HFFc6 (cell line): ENCODE measurements at regions not wholly inside any gene's neighbourhood (a gene's known extent, or its start where the extent isn't known, plus 50 kb on each side); places are given as distances from the start of the nearest gene placed in this dataset.

Experiments
- DNase-seq: peaks from one replicate; pipeline ENCODE4 v3.0.0-alpha.2; 2018
- H3K27ac Mint-ChIP-seq: 2 replicates; pipeline ENCODE4 v1.8.0; 2020; ENCODE audit warnings: mild to moderate bottlenecking, mixed read lengths
- H3K27me3 Mint-ChIP-seq: 2 replicates; pipeline ENCODE4 v1.8.0; 2021; ENCODE audit warnings: mild to moderate bottlenecking, moderate library complexity, mixed read lengths; ENCODE audit not compliant: insufficient read depth
- H3K36me3 Mint-ChIP-seq: 2 replicates; pipeline ENCODE4 v1.8.0; 2021; ENCODE audit warnings: low read depth, mixed read lengths
- H3K4me1 Mint-ChIP-seq: 2 replicates; pipeline ENCODE4 v1.8.0; 2020; ENCODE audit warnings: low read depth, mixed read lengths
- H3K4me3 Mint-ChIP-seq: 2 replicates; pipeline ENCODE4 v1.8.0; 2020; ENCODE audit warnings: mild to moderate bottlenecking, moderate library complexity, mixed read lengths
- H3K9me3 Mint-ChIP-seq: 2 replicates; pipeline ENCODE4 v1.8.0; 2020; ENCODE audit warnings: mild to moderate bottlenecking, mixed read lengths
- TF ChIP-seq, protein P1 (sequence below): fragments of 200-600 bp; sonication (generic); IDR thresholded peaks from 2 replicates; pipeline ENCODE4 v1.5.0; 2021; ENCODE audit warnings: antibody characterized with exemption, mild to moderate bottlenecking

DNA sequence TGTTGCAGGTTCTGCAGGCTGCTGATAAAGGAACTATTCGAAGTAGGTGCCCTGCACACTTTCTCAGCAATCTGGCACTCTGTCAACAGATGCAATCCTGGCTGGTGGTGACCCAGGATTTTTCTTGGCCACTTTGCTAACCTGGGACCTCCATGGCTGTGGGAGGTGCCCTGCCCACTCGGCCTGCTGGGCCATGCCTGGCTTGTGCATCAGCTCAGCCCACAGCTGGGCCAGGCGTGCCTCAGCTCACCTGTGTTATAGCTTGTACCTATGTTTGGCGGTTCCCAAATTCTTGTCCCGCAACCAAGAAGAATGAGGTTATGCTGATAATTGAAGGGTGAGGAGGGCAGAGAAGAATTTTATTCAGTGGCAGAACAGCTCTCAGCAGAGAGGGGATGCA is 141.7 kb downstream of the NPY start:
- no peak for DNase-seq
- no peak overlapping the region for H3K27ac Mint-ChIP-seq
- H3K4me3 Mint-ChIP-seq = no peak overlapping the region
- H3K36me3 Mint-ChIP-seq = no peaks in the 10 kb centered on the region
- TF ChIP-seq, protein P1, sequence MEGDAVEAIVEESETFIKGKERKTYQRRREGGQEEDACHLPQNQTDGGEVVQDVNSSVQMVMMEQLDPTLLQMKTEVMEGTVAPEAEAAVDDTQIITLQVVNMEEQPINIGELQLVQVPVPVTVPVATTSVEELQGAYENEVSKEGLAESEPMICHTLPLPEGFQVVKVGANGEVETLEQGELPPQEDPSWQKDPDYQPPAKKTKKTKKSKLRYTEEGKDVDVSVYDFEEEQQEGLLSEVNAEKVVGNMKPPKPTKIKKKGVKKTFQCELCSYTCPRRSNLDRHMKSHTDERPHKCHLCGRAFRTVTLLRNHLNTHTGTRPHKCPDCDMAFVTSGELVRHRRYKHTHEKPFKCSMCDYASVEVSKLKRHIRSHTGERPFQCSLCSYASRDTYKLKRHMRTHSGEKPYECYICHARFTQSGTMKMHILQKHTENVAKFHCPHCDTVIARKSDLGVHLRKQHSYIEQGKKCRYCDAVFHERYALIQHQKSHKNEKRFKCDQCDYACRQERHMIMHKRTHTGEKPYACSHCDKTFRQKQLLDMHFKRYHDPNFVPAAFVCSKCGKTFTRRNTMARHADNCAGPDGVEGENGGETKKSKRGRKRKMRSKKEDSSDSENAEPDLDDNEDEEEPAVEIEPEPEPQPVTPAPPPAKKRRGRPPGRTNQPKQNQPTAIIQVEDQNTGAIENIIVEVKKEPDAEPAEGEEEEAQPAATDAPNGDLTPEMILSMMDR = no peak
- no peaks in the 10 kb centered on the region for H3K4me1 Mint-ChIP-seq
- H3K27me3 Mint-ChIP-seq = peaks cover 6% of the 10 kb centered on the region; the same call in 1 of the 2 replicates
- 0 out of 2 replicates have a peak, but pooled peaks cover 3% of the 10 kb centered on the region for H3K9me3 Mint-ChIP-seq

DNA sequence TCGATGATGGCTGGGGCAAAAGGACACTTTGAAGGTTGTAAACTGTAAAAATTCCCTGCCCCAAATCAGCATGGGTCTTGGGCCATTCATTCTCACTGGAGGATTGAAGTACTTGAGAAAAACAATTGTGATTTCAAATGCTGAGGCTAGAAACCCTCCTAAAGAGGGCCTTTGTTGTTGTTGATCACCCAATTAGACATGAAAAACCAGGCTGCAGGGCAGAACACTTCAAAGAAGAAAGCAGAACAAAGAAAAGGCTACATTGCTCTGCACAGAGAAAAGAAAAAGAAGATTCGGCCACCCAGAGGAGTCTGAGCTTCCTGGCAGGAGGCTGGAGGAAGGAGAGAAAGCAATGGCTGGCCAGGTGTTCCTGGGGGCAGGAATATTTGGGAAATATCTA is 143.1 kb downstream of the NPY start:
- TF ChIP-seq, protein P1 = no peak

DNA sequence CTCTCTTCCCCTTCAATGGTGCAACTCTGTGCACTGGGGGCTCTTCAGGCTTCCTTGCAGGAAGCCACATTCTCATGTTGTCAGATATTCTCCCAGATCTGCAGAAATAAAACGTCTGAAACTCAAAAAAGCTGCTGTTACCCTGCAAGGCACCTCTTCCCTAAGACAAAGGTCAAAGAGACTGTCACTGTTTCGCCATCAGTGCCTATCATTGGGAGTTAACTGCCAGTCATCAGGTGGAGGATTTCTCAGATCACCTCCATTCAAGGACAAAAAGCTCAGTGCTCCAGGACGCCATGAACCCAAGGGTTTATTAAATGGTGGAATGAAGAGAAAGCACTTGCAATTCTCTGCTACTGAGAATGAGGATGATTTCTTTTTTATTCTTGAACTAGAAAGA is 144.6 kb upstream of the PALS2 start:
- Mint-ChIP-seq H3K9me3 (0 out of 2 replicates have a peak, but pooled peaks cover 3% of the 10 kb centered on the region), H3K4me1 (no peaks in the 10 kb centered on the region), H3K36me3 (no peaks in the 10 kb centered on the region), H3K27me3 (peaks cover 4% of the 10 kb centered on the region; the same call in 1 of the 2 replicates), H3K4me3 (no peak overlapping the region), H3K27ac (no peak overlapping the region)
- TF ChIP-seq, protein P1 = no peak
- no peak for DNase-seq

More for the DNA sequence above, 143.1 kb downstream of the NPY start:
- Mint-ChIP-seq H3K27me3 (peaks cover 6% of the 10 kb centered on the region; the same call in 1 of the 2 replicates), H3K4me3 (no peak overlapping the region), H3K36me3 (no peaks in the 10 kb centered on the region), H3K9me3 (0 out of 2 replicates have a peak, but pooled peaks cover 3% of the 10 kb centered on the region), H3K27ac (no peak overlapping the region), H3K4me1 (no peaks in the 10 kb centered on the region)
- DNase-seq = no peak

DNA sequence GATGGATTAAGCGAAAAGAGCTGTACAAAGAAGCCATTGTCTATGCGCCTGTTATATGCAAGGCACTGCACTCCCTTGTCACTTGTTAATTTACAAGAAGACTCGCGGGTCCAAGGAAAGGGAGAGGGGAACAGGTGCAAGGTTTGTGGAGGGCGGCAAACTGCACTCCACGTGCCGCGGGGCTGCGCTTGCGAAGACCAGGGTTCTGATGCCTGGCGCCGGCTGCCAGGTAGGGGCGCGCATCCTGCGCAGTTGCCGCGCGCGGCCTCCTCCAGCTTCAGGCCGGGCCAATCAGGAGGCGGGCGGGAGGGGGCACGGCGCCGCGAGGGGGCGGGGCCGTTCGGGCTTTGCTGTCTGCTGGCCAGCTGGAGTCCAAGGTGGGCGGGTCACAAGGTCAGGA is 140.6 kb upstream of the PALS2 start:
- no peak for DNase-seq
- peaks cover 4% of the 10 kb centered on the region; the same call in 1 of the 2 replicates for H3K9me3 Mint-ChIP-seq
- H3K27me3 Mint-ChIP-seq = peaks cover 4% of the 10 kb centered on the region; the same call in 1 of the 2 replicates
- H3K4me3 Mint-ChIP-seq = no peak overlapping the region
- no peak overlapping the region for H3K27ac Mint-ChIP-seq
- TF ChIP-seq, protein P1 = no peak
- no peaks in the 10 kb centered on the region for H3K36me3 Mint-ChIP-seq
- H3K4me1 Mint-ChIP-seq = no peaks in the 10 kb centered on the region

DNA sequence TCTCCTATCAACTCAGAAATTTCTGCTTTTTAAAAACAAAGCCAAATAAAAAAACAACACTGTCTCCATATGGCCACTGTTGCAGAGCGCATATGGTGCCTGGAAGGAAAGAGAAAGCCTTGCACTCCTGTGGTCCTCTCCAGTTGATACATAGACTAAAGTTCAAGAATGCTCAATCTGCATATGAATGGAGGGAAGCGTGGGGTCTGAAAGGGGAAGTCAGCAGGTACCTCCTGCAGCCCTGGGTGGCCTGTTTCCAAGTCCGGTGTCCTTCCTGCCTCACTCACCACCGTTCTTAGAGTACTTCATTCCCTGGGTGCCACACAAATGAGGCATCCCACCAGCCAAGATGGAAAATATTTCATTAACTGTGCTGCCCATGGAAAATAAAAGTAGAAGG is 138.3 kb upstream of the PALS2 start:
- H3K36me3 Mint-ChIP-seq = no peaks in the 10 kb centered on the region
- H3K4me3 Mint-ChIP-seq = no peak overlapping the region
- TF ChIP-seq, protein P1 = no peak
- H3K27me3 Mint-ChIP-seq = no peaks in the 10 kb centered on the region; the same call in 1 of the 2 replicates
- no peak overlapping the region for H3K27ac Mint-ChIP-seq
- H3K4me1 Mint-ChIP-seq = no peaks in the 10 kb centered on the region
- no peak for DNase-seq
- H3K9me3 Mint-ChIP-seq = peaks cover 4% of the 10 kb centered on the region; the same call in 1 of the 2 replicates
